ENCODE measurements at regions not wholly inside any gene's neighbourhood (a gene's known extent, or its start where the extent isn't known, plus 50 kb on each side); places are given as distances from the start of the nearest gene placed in this dataset.
A peak's percentile ranks its signal among the peaks of the same experiment; 100 is the strongest.

DNA sequence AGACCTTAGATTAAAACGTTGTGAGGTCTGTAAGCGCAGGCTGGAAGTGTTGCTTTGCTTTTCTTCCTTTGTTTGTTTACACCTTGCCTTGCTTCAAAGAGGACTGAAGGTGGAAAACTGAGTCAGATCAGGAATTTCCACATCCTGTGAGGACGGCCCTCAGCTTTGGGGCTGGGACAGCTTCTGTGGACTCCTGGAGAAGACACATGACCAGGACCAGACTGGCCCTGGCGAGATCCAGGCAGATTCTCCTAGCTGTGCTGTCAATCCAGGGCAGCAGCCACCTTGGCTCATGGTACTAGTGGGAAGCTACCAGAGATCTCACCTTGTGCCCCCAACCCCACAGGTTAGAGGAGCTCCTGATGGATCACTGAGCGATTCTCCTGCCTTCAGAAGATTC is 1461.9 kb downstream of the TBC1D22A start:
- DNase-seq (ENCODE audit: low read depth), result no peak
- TF ChIP-seq, protein P1, sequence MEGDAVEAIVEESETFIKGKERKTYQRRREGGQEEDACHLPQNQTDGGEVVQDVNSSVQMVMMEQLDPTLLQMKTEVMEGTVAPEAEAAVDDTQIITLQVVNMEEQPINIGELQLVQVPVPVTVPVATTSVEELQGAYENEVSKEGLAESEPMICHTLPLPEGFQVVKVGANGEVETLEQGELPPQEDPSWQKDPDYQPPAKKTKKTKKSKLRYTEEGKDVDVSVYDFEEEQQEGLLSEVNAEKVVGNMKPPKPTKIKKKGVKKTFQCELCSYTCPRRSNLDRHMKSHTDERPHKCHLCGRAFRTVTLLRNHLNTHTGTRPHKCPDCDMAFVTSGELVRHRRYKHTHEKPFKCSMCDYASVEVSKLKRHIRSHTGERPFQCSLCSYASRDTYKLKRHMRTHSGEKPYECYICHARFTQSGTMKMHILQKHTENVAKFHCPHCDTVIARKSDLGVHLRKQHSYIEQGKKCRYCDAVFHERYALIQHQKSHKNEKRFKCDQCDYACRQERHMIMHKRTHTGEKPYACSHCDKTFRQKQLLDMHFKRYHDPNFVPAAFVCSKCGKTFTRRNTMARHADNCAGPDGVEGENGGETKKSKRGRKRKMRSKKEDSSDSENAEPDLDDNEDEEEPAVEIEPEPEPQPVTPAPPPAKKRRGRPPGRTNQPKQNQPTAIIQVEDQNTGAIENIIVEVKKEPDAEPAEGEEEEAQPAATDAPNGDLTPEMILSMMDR (IDR thresholded peaks at IDR 0.05; ENCODE audit: control insufficient read depth, extremely low read depth, insufficient read depth), result no peak
- H3K4me3 ChIP-seq (ENCODE audit: low read depth, low read length), result no peak overlapping the region

DNA sequence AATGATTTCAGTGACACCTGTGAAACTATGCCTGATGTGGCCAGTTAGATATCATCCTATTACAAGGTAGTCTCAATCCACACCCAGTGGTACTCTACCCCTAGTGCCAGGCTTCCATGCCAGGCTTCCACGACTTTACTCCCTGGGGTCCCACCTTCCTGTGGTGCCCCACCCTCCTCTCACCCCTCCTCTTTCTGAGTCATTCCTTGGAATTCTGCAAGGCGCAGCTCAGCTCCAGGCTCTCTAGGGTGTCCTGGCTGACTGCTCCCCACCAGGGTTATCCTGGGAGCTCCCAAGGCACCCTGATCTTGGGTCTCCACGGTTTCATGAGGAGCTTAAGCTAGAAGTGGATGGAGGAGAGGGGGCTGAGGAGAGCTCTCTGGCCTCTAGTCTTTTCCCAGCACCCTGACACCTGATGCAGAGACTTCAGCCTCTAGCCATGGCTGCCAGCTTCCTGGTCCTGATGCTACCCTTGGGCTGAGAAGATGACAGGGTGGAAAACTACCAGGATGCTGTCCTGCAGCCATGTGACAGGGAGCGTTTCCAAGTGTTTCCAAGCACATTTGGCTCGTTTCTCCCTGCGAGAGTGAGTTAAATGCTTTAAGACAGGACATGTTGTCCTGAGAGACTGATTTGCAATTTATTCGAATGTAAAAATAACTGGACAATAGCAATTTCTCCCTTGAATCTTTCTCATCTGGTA is 1461.2 kb downstream of the TBC1D22A start:
- DNase-seq (ENCODE audit: low read depth), result peak; percentile 50
- TF ChIP-seq, protein P1 (IDR thresholded peaks at IDR 0.05; ENCODE audit: control insufficient read depth, extremely low read depth, insufficient read depth), result no peak

DNA sequence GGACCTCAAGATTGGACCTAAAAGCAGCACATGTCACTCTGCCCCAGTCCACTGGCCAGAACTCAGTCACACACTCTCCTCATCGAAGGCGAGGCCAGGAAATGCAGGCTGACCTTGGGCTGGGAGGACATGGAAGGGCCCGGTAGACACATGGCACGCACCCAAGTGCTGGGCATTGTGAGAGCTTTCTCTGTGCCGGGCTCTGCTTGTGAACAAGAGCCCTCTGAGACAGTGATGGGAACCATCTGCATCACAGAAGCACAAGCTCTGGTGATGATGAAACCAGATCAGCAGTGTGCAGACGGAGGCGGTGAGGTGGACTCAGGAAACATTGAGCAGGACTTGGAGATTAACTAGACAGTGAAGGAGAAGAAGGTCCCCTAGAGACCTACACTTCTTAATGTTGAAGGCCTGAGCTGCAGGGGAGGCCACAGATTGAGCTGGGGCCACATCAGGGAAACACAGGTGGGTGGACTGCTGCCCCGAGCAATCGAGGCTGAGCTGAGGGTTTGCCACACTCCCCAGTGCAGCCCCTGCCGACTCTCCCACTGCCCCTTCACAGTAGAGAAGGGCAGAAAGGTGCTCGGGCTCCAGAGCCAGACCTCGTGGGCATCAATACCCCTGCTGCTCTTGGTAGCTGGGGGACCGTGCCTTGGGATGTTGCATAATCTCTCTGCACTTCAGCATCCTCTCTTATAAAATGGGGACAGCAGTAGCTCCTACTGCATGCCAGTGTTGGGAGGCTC is 1460.5 kb downstream of the TBC1D22A start:
- DNase-seq (ENCODE audit: low read depth), result no peak
- TF ChIP-seq, protein P1 (IDR thresholded peaks at IDR 0.05; ENCODE audit: control insufficient read depth, extremely low read depth, insufficient read depth), result no peak
- H3K4me3 ChIP-seq (ENCODE audit: low read depth, low read length), result no peak overlapping the region

More for the DNA sequence above, 1461.2 kb downstream of the TBC1D22A start:
- no peak overlapping the region for H3K4me3 ChIP-seq (ENCODE audit: low read depth, low read length)

DNA sequence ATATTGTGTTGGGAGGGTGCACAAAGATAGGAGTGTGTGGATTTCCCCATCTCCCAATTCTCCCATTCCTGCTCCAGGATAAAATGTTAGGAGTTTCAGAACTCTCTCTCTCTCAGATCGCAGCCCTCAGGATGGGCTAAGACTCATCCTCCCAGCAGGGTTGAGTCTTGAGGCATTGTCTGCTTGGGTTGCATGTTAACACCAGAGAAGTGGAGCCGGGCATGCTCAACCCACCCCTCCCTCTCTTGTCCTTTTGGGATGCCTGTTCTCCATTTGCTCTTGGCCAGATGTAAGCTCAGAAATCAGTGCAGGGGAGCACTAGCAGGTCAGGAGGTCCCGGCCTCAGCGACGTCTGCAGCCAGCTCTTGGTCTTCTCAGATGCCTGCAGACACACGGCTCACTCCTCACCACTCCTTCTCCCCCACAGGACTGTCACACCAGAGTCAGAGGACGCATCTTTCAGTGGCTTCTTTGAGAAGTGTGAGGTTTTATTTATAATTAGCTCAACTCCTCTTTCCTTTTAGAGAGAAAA is 1456.5 kb downstream of the TBC1D22A start:
- DNase-seq (ENCODE audit: low read depth), result no peak
- H3K4me3 ChIP-seq (ENCODE audit: low read depth, low read length), result no peak overlapping the region
- TF ChIP-seq, protein P1 (IDR thresholded peaks at IDR 0.05; ENCODE audit: control insufficient read depth, extremely low read depth, insufficient read depth), result no peak

DNA sequence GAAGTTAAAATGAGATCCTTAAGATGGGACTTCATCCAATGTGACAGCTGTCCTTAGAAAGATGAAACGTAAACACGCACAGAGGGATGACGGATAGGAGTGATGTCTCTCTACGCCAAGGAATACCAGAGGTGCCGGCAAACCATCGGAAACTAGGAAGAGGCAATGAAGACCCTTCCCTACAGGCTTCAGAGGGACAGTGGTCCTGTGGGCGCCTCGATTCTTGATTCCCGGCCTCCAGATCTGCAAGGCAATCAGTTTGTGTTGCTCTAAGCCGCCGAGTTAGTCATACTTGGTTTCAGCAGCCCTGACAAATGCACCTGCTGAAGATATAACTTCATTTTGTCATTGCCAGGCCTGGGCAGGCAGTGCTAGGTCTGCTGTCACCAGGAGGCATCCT is 1455.1 kb downstream of the TBC1D22A start:
- DNase-seq (ENCODE audit: low read depth), result no peak
- TF ChIP-seq, protein P1 (IDR thresholded peaks at IDR 0.05; ENCODE audit: control insufficient read depth, extremely low read depth, insufficient read depth), result no peak
- no peak overlapping the region for H3K4me3 ChIP-seq (ENCODE audit: low read depth, low read length)

DNA sequence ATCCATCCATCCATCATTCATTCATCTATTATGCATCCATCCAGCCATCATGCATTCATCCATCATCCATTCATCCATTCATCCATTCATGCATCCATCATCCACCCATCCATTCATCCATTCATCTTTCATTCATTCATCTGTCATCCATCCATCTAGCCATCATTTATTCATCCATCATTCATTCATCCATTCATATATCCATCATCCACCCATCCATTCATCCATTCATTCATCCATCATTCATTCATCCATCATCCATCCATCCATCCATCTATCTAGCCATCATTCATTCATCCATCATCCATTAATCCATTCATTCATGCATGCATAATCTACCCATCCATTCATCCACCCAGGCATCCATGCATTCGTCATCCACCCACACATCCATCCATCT is 1450.3 kb downstream of the TBC1D22A start:
- TF ChIP-seq, protein P1 (IDR thresholded peaks at IDR 0.05; ENCODE audit: control insufficient read depth, extremely low read depth, insufficient read depth), result no peak
- H3K4me3 ChIP-seq (ENCODE audit: low read depth, low read length), result no peak overlapping the region
- no peak for DNase-seq (ENCODE audit: low read depth)
